ENCODE measurements at regions not wholly inside any gene's neighbourhood (a gene's known extent, or its start where the extent isn't known, plus 50 kb on each side); places are given as distances from the start of the nearest gene placed in this dataset.
"Not testable (repeated sequence)": the region's sequence is repeated elsewhere in the genome, so short reads cannot be mapped to it uniquely, and the experiment has no call there.

DNA sequence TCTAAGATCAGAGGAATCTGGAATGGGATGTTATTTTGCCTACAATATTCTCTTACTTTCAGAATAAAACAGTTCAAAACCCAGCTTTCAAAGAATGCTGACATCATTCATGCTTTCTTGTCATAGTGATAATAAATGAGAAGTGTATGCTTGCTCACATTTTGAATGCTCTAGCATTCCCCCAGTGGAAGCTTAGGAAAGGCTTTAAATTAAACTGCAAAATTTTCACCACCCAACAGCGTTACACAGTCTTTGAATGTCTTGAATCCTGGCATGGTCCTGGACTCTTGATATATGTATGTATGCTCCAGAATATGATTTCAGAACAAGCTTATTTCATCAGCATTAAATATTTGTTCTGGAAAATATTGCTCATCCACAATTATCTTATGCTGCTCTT, 964.3 kb upstream of the NUDT12 start:
- ATAC-seq, result no peak
- Mint-ChIP-seq H3K27ac (no peak overlapping the region), H3K36me3 (no peaks in the 10 kb centered on the region), H3K9me3 (peaks cover 12 to 17% of the 10 kb centered on the region in 2 donors)
- DNase-seq (ENCODE audit: low spot score in 2 of 2), result no peak

DNA sequence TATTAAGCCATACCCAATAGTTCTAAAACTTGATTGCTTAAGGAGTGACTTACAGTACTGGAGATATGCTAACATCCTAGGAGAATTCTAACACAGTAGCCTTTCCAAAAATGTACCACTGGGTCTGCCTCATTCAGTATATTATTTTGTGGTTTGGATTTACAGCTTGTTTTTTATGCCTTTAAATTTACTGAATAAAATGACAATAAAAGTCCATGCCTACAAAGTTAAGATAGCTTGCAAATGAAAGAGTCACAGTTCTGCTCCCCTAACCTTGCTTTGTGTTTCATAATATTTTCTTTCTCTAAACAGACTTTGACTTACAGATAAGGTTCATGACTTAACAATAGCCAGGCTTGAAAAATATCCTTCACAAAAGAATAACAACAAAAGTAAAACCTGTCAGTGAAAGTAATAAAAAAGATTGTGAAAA, 951.1 kb upstream of the NUDT12 start:
- Mint-ChIP-seq H3K9me3 (peaks cover 2 to 7% of the 10 kb centered on the region in 2 donors), H3K36me3 (no peaks in the 10 kb centered on the region), H3K27ac (no peak overlapping the region)
- ATAC-seq, result no peak
- DNase-seq (ENCODE audit: low spot score in 2 of 2), result no peak

DNA sequence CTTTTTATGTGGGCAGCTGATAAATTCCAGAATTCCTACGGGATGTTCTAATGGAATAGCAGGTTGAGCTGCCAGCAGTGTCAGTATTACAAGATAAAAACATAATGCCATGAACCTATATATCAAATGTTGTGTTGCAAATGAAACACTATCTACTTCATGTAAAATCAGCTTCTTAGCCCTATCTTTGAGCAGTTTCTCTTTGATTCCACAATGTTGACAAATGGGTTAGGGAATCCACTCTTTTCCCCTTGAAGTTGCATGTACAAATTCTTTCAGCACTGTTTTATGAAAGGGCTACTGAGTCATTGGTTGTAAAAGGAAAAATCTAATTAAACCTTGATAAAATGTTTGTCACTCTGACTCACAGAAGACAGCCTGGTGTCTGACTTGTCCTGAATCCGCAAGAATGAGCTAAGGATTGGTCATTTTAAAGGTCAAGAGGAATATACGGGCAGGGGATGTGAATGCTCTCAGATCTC, 950.6 kb upstream of the NUDT12 start:
- DNase-seq (ENCODE audit: low spot score in 2 of 2) (no peak), ATAC-seq (no peak)
- Mint-ChIP-seq H3K36me3 (no peaks in the 10 kb centered on the region), H3K9me3 (peaks cover 4 to 12% of the 10 kb centered on the region in 2 donors), H3K27ac (no peak overlapping the region)

DNA sequence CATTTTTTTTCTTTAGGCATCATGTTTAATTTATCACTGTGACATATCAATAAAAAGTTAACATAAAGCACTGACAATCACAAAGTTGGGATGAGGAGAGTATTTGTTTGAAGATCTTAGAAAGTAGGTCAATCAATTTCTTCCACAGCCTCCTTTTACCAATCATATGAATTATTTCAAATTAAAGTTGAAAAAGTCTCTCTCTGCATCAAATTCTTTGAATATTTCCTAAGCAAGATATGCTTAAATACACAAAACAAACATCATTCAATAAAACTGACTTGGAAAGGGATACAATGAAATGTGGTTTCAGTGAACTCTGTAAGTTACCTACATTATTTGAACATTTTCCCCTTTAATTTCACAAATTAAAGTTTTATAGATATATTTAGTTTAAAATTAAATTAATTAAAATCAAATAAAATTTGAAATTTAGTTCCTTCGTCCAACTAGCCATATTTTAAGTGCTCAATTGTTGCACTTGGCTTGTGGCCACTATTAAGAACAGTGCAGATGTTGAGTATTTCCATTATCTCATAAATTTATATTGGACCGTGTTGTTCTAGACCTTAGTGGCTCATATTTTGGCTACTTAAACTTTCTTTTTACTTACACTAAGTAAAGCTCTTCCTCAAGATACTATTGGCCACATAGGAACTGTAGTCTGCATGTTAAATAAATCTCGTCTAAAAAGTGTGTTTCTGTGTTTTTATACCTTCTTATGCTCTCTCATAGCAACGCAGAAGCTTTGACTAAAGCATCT, 949.7 kb upstream of the NUDT12 start:
- peaks cover 4 to 13% of the 10 kb centered on the region in 2 donors for H3K9me3 Mint-ChIP-seq
- DNase-seq (ENCODE audit: low spot score in 2 of 2), result no peak
- H3K27ac Mint-ChIP-seq, result no peak overlapping the region
- no peak for ATAC-seq
- no peaks in the 10 kb centered on the region for H3K36me3 Mint-ChIP-seq

DNA sequence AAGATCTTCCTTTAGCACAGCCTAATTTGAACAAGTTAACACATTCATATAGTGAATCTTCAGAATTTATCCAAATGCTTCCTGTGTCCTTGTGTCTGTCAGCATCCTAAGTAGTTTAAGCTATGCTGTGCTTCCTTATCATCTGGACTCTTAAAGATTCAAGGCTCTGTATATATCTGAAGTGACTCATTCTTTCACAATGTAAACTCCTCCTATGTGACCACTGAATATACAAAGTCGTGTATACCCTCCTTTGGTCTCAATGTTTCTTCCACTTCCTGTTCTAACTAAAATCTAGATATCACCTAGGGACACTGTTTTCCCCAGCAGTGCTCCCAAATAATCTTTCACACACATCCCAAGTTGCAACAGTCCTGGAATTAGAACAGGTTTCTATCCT, 935.7 kb upstream of the NUDT12 start:
- Mint-ChIP-seq H3K9me3 (peaks cover 9 to 29% of the 10 kb centered on the region in 2 donors), H3K27ac (no peak overlapping the region), H3K36me3 (no peaks in the 10 kb centered on the region)
- no peak for DNase-seq (ENCODE audit: low spot score in 2 of 2)
- no peak for ATAC-seq

DNA sequence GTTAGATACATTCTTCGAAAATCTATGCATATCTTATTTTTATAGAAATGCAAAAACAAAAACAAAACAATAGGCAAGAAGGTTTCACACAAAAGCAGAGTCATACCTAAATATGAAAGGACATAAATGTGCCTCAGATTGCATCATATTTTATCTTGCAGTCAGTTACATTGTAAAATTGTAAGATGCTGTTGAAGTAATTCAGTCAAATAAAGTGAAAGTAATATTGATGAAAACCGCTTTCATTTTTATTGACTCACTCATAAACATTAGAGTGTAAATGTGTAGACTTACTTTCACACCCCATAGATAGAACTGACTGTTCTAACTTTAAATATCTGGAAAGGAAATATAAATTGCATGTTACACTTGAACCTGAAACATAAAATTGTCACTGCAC, 931.5 kb upstream of the NUDT12 start:
- DNase-seq (ENCODE audit: low spot score in 2 of 2) (no peak), ATAC-seq (no peak)
- peaks cover 0 to 7% of the 10 kb centered on the region in 2 donors for H3K9me3 Mint-ChIP-seq
- no peaks in the 10 kb centered on the region for H3K36me3 Mint-ChIP-seq
- H3K27ac Mint-ChIP-seq, result no peak overlapping the region

DNA sequence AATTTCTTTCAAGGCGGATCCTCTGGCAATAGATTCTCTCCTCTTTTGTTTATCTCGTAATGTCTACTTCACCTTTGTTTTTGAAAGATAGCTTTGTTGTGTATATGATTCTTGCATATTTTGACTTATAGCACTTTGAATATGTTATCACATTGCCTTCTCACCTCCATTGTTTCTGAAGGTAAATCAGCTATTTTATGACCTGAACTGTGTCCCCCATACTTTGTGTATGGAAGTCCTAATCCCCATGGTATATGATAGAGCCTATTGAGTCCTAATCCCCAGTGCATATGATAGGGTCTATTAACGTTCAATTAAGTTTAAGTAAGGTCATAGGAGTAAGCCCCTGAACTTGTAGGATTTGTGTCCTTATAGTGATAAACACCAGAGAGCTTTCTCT, 910.2 kb upstream of the NUDT12 start:
- ATAC-seq (no peak), DNase-seq (ENCODE audit: low spot score in 2 of 2) (no peak)
- Mint-ChIP-seq H3K36me3 (no peaks in the 10 kb centered on the region), H3K9me3 (peaks cover 18 to 20% of the 10 kb centered on the region in 2 donors), H3K27ac (no peak overlapping the region)

DNA sequence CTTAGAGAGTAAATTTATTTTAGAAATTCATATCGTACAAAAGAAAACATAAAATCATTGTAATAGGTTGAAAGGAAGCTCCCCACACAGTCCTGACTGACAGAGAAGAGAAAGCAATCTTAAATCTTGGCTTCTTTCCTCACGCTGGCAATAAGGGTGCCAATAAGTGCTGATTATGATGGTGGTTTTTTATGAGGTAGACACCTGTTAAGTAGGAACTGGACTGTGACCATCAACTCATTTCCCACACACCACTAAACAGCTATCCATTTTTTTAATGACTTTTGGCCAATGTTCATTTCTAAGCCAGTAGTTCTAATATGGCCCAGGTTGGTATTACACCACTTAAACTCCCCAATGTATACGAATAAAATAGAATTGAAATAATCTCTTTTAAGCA, 893.5 kb upstream of the NUDT12 start:
- no peak for ATAC-seq
- H3K9me3 Mint-ChIP-seq, result peaks cover 9 to 17% of the 10 kb centered on the region in 2 donors

DNA sequence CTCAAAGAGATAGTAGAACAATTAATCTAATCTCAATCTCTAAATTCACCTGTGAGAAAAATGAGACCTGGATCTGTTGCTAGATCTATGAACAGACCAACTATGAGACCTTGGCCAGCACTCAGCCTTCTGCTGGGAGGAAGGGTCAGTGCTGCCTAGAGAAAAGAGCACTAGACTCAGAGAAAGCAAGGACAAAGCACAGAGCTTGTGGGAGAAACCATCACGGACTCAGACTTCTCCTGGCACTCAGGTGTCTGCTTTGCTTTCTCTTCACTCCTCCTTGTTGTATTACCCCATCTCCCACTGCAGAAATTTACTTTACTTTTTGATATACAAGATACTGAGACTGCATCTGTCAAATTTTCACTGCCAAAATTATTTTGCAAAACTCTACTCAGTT, 890.0 kb upstream of the NUDT12 start:
- H3K9me3 Mint-ChIP-seq, result peaks cover 5 to 16% of the 10 kb centered on the region in 2 donors
- H3K36me3 Mint-ChIP-seq, result peaks cover 0 to 7% of the 10 kb centered on the region in 2 donors
- DNase-seq (ENCODE audit: low spot score in 2 of 2) (no peak), ATAC-seq (no peak)
- H3K27ac Mint-ChIP-seq, result no peak overlapping the region

More for the DNA sequence above, 893.5 kb upstream of the NUDT12 start:
- DNase-seq (ENCODE audit: low spot score in 2 of 2), result no peak
- no peak overlapping the region for H3K27ac Mint-ChIP-seq
- peaks cover 0 to 7% of the 10 kb centered on the region in 2 donors for H3K36me3 Mint-ChIP-seq

DNA sequence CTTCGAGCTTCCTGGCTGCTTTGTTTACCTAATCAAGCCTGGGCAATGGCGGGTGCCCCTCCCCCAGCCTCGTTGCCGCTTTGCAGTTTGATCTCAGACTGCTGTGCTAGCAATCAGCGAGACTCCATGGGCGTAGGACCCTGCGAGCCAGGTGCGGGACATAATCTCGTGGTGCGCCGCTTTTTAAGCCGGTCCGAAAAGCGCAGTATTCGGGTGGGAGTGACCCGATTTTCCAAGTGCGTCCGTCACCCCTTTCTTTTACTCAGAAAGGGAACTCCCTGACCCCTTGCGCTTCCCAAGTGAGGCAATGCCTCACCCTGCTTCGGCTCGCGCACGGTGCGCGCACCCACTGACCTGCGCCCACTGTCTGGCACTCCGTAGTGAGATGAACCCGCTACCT, 889.3 kb upstream of the NUDT12 start:
- not testable (repeated sequence) for DNase-seq (ENCODE audit: low spot score in 2 of 2); H3K27ac Mint-ChIP-seq; ATAC-seq; H3K36me3 Mint-ChIP-seq
- peaks cover 5 to 14% of the 10 kb centered on the region in 2 donors for H3K9me3 Mint-ChIP-seq

DNA sequence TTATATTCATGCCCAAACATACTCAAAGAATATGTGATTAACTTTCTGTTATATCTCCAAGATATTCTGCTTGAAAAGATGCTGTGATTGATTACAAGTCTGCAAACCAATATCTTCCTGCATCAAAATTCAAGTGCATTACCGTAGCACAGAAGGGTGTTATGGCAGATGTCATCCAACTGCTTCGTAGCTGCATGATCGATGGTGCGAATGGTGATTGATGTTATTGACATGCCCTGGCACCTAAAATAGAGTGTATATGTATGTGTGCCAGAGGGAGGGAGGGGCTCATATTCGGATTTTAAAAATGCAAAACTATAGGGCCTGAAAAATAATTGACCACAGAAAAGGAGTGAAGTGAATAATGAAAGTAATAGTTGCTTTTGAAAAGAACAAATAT, 882.1 kb upstream of the NUDT12 start:
- ATAC-seq (no peak), DNase-seq (ENCODE audit: low spot score in 2 of 2) (no peak)
- Mint-ChIP-seq H3K27ac (no peak overlapping the region), H3K36me3 (no peaks in the 10 kb centered on the region), H3K9me3 (peaks cover 3 to 7% of the 10 kb centered on the region in 2 donors)

DNA sequence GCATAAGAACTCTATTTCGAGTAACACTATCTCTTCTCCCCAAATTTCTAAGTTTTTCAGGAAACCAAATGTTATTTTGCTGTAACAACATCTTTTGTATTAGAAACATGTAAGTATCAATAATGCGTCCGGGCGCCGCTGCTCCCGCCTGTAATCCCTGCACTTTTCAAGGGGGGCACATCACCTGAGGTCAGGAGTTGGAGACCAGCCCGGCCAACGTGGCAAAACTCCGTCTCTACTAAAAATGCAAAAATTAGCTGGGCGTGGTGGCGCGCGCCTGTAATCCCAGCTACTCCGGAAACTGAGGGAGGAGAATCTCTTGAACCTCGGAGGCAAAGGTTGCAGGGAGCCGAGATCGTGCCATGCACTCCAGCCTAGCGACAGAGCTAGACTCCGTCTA, 881.1 kb upstream of the NUDT12 start:
- ATAC-seq, result no peak
- H3K36me3 Mint-ChIP-seq, result no peaks in the 10 kb centered on the region
- H3K27ac Mint-ChIP-seq, result no peak overlapping the region
- no peak for DNase-seq (ENCODE audit: low spot score in 2 of 2)
- peaks cover 0 to 3% of the 10 kb centered on the region in 2 donors for H3K9me3 Mint-ChIP-seq

DNA sequence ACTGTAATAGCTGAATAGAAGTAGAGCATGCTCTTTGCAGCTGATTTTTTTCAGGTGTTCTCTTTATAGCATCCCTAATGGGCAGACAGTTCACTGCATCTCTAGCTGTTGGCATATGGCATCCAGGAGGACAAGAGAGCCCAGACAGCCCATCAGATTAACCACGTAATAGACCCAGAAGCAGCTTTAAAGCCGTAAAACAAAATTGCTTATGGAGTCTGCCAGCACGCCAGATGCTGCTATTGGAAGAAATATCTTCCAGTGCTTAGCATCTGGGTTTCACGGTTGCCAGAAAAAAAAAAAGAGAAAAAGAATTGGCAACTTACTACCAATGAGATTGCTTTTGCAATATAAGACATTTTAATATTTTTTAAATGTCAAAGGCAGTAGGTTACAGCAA, 869.4 kb upstream of the NUDT12 start:
- Mint-ChIP-seq H3K27ac (no peak overlapping the region), H3K9me3 (peaks cover 0 to 7% of the 10 kb centered on the region in 2 donors), H3K36me3 (no peaks in the 10 kb centered on the region)
- no peak for DNase-seq (ENCODE audit: low spot score in 2 of 2)
- no peak for ATAC-seq

DNA sequence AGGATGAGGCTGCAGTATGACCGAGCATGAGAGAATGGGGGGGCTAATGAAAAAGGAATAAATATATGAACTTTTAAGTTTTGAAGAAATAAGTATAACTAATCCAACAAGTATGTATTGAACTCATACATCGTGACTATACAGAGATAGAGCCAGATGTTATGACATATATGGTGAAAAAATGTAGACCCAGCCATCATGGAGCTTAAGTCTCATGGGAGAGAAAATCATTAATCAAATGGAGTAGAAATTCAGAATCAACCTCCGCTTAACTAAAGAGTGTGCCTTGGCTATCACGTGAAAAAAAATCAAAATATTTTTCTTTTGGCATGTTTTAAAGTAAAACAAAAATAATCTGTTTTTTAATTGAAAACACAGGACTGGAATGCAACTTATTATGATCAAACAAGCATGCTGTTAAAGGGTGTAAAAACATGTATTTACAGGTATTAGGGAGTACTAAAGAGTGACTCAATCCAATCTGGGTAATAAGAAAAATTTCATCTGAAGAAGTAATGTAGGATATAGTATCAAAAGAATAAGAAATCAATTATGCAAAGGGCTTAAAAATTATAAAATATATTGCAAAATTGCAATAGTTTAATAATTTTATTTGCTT, 868.5 kb upstream of the NUDT12 start:
- no peak overlapping the region for H3K27ac Mint-ChIP-seq
- ATAC-seq, result no peak
- peaks cover 0 to 7% of the 10 kb centered on the region in 2 donors for H3K9me3 Mint-ChIP-seq
- no peaks in the 10 kb centered on the region for H3K36me3 Mint-ChIP-seq
- no peak for DNase-seq (ENCODE audit: low spot score in 2 of 2)

DNA sequence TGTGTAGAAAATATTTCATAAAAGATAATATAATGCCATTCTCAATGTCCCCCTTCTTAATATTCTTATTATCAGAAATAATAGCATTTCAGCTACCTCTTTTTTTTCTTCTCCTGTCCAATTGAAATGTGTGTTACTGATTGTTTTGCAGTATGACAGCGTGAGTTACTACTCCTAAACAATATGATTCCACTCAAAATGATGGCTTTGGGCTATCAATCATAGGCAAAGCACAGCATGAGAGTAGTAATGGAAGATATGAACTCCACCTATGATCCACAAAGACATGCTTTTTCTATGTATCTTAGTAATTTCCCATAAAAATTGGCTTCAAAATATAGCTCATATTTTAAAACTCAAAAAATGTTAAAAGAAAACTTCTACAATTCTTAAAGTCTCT, 867.3 kb upstream of the NUDT12 start:
- ATAC-seq (no peak), DNase-seq (ENCODE audit: low spot score in 2 of 2) (no peak)
- H3K27ac Mint-ChIP-seq, result no peak overlapping the region
- H3K9me3 Mint-ChIP-seq, result peaks cover 0 to 7% of the 10 kb centered on the region in 2 donors
- no peaks in the 10 kb centered on the region for H3K36me3 Mint-ChIP-seq

DNA sequence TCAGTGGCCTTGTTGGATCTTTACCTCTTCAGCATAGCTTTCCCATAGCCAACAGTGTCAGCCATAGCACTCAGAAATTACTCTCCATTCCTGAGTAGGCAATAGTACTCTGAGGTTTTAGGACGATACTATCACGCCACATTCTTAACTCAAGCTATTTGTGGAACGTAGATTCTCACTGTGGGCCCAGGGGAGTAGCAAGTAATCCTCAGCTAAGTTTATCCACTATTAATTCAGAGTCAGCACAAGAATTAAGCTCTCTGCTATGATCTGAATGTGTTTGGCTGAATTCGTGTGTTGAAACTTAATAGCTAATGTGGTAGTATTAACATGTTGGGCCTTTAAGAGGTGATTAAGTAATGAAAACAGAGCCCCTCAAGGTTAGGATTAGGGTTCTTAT, 858.8 kb upstream of the NUDT12 start:
- peaks cover 5 to 9% of the 10 kb centered on the region in 2 donors for H3K9me3 Mint-ChIP-seq
- DNase-seq (ENCODE audit: low spot score in 2 of 2) (no peak), ATAC-seq (no peak)
- H3K36me3 Mint-ChIP-seq, result no peaks in the 10 kb centered on the region
- H3K27ac Mint-ChIP-seq, result no peak overlapping the region

DNA sequence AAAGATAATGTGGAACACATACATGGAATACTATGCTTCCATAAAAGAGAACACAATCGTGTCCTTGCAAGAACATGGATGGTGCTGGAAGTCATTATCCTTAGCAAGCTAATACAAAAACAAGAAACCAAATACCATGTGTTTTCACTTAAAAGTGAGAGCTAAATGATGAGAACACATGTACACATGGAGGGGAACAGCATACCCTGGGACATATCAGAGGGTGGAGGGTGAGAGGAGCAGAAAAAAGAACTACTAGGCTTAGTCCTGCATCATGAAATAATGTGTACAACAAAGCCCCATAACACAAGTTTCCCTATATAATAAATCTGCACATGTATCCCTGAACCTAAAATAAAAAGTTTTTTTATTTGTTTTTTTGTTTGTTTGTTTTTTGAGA, 855.5 kb upstream of the NUDT12 start:
- no peak for DNase-seq (ENCODE audit: low spot score in 2 of 2)
- no peak for ATAC-seq
- Mint-ChIP-seq H3K9me3 (peaks cover 7 to 22% of the 10 kb centered on the region in 2 donors), H3K27ac (no peak overlapping the region), H3K36me3 (no peaks in the 10 kb centered on the region)

Data from activated naive CD4-positive, alpha-beta T cell treated with anti-CD3 and anti-CD28 coated beads, Interleukin-2, amount 50 U/mL, for 72 hours (primary cell).